ENCODE measurements at regions not wholly inside any gene's neighbourhood (a gene's known extent, or its start where the extent isn't known, plus 50 kb on each side); places are given as distances from the start of the nearest gene placed in this dataset.

DNA sequence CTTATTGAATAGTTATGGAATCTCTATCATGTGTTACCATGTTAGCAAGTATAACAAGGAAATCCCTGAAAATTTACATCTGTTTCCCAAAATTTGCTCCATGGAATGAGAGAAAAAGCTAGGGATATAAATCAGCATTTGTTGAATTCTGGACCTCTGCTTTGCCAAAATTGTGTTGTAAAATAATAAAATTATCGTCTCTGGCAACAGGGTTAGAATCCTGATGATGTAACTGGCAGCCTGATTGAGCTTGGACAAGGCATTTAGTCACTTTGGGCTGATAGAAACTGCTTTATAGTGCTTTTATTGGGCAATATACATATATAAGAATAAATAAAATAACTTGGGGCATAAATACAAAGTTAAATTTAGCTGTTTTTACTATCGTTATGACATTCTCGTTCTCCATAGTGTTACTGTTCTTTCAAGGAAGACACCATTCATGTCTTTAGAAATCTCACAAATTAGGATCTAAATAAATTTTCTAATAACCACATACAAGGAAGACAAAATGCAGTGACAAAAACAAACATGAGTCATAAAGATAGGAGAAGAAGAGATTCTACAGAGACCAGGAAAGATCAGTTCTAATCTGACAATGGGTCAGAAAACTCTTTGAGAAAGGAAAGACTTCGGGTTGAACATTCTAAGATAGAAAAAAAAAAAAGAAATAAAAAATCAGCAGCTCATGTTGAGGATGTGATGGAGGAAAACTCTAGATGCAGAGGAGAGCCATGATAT is 145.0 kb upstream of the CDH10 start:
- Histone ChIP-seq H2BK15ac (ENCODE audit: low read length) (no peak overlapping the region), H3K18ac (ENCODE audit: extremely low read depth, low read length) (no peak overlapping the region), H3K79me1 (ENCODE audit: low read depth, low read length) (no peaks in the 10 kb centered on the region), H4K91ac (replicated peaks; ENCODE audit: insufficient read length, low read length) (no peak overlapping the region), H4K20me1 (replicated peaks in 1 of 2; ENCODE audit: control insufficient read depth in 1 of 2, insufficient read depth in 2 of 2, low read length in 2 of 2) (no peaks in the 10 kb centered on the region), H3K56ac (replicated peaks; ENCODE audit: insufficient read length, low read depth, low read length) (no peak overlapping the region), H2AK5ac (ENCODE audit: low read depth, low read length) (no peak overlapping the region), H4K5ac (ENCODE audit: insufficient read length, low read depth, low read length) (no peak overlapping the region), H3K4me1 (replicated peaks in 1 of 4; ENCODE audit: control insufficient read depth in 3 of 4, insufficient read depth in 4 of 4, low read length in 3 of 4) (no peaks in the 10 kb centered on the region), H2BK5ac (ENCODE audit: low read depth, low read length) (no peak overlapping the region), H2BK120ac (replicated peaks; ENCODE audit: low read depth, low read length) (no peak overlapping the region), H3K27ac (ENCODE audit: low read depth, low read length) (no peak overlapping the region), H3K23ac (ENCODE audit: insufficient read length) (no peak overlapping the region), H3K4me3 (ENCODE audit: extremely low read depth in 1 of 4, insufficient read depth in 2 of 4, low read depth in 3 of 4, low read length in 4 of 4) (no peak overlapping the region), H3K36me3 (ENCODE audit: control insufficient read depth in 2 of 4, insufficient read depth in 4 of 4, low read length in 3 of 4) (no peaks in the 10 kb centered on the region), H3K9me3 (ENCODE audit: insufficient read depth in 2 of 2, low read depth in 1 of 2, low read length in 1 of 2) (no peaks in the 10 kb centered on the region), H2BK20ac (ENCODE audit: low read length) (no peak overlapping the region), H3K9ac (replicated peaks in 1 of 4; ENCODE audit: extremely low read depth in 1 of 4, low read depth in 3 of 4, low read length in 3 of 4) (no peak overlapping the region), H3K4me2 (ENCODE audit: insufficient read depth in 1 of 2, low read depth in 2 of 2, low read length in 2 of 2) (no peak overlapping the region), H3K4ac (replicated peaks; ENCODE audit: insufficient read length, low read depth, low read length) (no peak overlapping the region), H3K27me3 (replicated peaks in 1 of 4; ENCODE audit: control insufficient read depth in 3 of 4, extremely low read depth in 1 of 4, insufficient read depth in 3 of 4, low read length in 3 of 4) (no peaks in the 10 kb centered on the region), H3K79me2 (ENCODE audit: control insufficient read depth in 1 of 2, insufficient read depth in 2 of 2, low read length in 2 of 2) (no peaks in the 10 kb centered on the region), H4K8ac (ENCODE audit: extremely low read depth, insufficient read depth, low read length) (no peak overlapping the region), H2AFZ (ENCODE audit: low read length) (no peak overlapping the region), H3K23me2 (ENCODE audit: low read depth, low read length) (no peaks in the 10 kb centered on the region), H2BK12ac (ENCODE audit: low read depth, low read length) (no peak overlapping the region), H3K14ac (ENCODE audit: insufficient read length) (no peak overlapping the region)
- CTCF ChIA-PET (ENCODE audit: partially characterized antibody): interaction anchor here (1.2 kb wide), 2 partner anchors 26 to 170 kb away, joined by 3 read pairs; no protein-coding TSS in a partner anchor
- POLR2A ChIA-PET (ENCODE audit: partially characterized antibody): no interaction called here
- WGBS, 2 experiments (ENCODE audit: extremely low coverage in 1 of 2, insufficient coverage in 1 of 2, insufficient read length in 1 of 2, insufficient replicate concordance in 2 of 2, low coverage in 1 of 2, low lambda C conversion rate in 2 of 2, missing lambda C conversion rate in 1 of 2): 91% methylated on average over 4 of the region's 4 CpGs; no CpG with 5 or more reads in 1 of the 2 experiments
- FAIRE-seq (no peak), DNase-seq (ENCODE audit: low read depth in 1 of 2, low spot score in 2 of 2) (no peak)
- TF ChIP-seq TEAD4 (IDR thresholded peaks at IDR 0.05; ENCODE audit: low read depth, low read length): no peak
- no peak for TF ChIP-seq BACH1 (IDR thresholded peaks at IDR 0.05; ENCODE audit: low read length)
- TF ChIP-seq SIRT6 (IDR thresholded peaks at IDR 0.05; ENCODE audit: low read length): no peak
- no peak for TF ChIP-seq EZH2 (IDR thresholded peaks at IDR 0.05; ENCODE audit: low read depth, low read length, severe bottlenecking)
- no peak for TF ChIP-seq SP4 (IDR thresholded peaks at IDR 0.05; ENCODE audit: low read length)
- TF ChIP-seq, protein P1, sequence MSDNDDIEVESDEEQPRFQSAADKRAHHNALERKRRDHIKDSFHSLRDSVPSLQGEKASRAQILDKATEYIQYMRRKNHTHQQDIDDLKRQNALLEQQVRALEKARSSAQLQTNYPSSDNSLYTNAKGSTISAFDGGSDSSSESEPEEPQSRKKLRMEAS (IDR thresholded peaks at IDR 0.05): no peak
- TF ChIP-seq CHD2 (IDR thresholded peaks at IDR 0.05; ENCODE audit: low read length): no peak
- no peak for TF ChIP-seq GABPA (IDR thresholded peaks at IDR 0.05; ENCODE audit: borderline replicate concordance, insufficient read depth, low read length)
- TF ChIP-seq SP1 (IDR thresholded peaks at IDR 0.05; ENCODE audit: low read depth, low read length): no peak
- TF ChIP-seq SIX5 (IDR thresholded peaks at IDR 0.05; ENCODE audit: low read depth, low read length): no peak
- TF ChIP-seq YY1 (IDR thresholded peaks at IDR 0.05; ENCODE audit: low read depth, low read length): no peak

Data from H1 (cell line).